GM18502 (cell line): ENCODE measurements at regions not wholly inside any gene's neighbourhood (a gene's known extent, or its start where the extent isn't known, plus 50 kb on each side); places are given as distances from the start of the nearest gene placed in this dataset.

Experiments
- ATAC-seq: cut with Tn5 transposase; IDR thresholded peaks from one replicate; pipeline ENCODE4 v1.9.1; 2021; ENCODE audit warnings: mild to moderate bottlenecking; ENCODE audit not compliant: unreplicated experiment, poor library complexity

DNA sequence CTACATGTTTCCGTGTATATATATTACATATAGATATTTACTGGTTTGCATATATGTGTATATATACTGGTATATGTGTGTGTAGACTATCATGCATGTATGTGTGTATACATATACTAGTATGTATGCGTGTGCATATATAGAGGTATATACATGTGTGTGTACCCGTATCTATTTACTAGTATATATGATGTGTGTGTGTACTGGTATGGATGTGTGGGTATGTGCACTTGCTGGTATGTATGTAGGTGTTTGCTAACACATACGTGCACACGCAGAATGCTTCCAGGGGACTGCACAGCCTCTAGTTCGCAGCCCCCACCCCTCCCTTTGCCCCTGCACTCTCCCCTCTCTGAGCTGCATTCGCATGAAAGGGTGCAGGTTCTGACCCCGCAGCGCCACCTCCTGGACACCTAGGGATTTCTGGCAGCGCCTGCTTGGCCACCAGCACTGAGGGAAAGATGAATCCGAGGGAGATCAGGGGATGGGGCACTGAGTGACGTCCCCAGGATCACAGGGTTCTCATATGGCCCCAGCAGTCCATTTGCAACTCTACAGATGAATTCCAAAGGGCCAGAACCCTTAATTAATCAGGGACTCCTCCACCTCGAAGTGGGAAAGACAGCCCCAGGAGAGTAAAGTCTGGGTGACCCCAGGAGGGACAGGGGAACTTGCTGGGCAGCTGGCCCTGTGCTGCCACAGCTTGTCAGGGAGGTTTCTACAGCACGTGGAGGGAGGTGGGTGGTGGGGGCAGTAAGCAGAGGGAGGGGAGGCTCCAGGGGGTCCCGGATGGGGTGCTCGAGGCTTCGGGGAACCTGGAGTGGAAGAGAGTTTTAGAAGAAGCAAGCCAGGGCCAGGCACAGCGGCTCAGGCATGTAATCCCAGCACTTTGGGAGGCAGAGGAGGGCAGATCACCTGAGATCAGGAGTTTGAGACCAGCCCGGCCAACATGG lies 66.8 kb upstream of the ASAP2 start:
- ATAC-seq, result no peak

DNA sequence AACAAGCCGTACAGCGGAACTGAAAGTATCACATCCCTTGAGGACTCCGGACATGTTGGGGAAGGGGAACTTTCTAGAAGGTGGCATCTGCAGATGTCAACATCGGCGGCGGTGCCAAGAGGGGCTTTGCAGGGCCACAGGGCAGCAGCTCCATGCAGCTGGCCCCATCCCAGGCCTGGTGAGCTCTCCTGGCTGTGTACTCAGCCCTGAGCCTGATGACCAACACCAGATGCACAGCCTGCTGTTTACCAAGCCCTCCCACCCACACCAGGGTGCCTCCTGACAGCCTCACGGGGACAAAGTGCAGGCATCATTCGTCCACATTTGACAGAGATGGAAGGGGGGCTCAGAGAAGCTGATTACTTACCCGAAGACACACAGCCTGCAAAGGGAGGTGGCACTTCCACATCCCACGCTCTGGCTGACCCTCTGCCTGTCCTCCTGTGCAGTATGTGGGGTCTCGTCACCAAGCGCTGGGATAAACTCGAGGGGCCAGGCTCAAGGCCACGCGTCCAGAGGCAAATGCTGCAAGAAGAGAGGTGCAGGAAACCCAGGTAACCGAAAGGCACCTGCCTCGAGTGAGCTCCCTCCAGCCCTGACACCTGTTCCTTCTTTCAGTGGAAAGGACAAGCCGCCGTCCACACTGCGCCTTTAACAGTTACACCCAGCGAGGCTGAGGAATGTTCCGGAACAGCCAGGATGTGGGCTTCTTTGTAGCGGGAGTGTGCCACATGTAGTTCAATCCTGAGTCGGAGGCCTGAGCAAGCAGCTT lies 69.0 kb upstream of the ASAP2 start:
- no peak for ATAC-seq

DNA sequence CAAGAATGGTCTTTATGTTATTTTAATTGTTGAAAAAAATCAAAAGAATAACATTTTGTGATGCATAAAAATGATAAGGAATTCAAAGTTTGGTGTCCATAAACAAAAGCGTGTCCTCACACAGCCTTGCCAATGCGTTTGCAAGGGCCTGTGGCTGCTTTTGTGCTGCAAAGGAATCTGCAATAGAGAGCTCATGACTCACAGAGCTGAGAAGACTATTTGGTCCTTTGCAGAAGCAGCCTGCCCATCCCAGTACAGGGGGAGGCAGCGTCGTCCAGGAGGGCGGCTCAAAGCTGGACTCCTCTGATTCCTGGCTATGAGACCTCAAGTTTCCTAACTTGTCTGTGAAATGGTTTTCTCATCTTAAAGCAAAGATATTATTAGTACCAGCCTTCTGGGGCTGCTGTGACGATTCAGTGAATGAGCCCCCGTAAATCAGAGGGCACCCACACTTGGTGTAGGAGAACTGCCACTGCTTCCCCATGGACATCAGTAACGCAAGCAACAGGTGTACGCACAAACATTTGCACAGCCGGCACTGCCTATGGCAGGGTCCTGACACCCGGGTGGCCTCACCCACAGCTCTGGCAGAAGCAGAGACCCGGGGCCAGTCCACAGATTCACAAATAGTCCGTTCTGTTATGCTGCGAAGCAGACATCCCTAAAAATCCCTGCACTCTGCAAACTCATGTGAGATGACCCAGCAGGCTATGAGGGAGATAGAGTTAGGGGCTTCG lies 70.6 kb upstream of the ASAP2 start:
- no peak for ATAC-seq

DNA sequence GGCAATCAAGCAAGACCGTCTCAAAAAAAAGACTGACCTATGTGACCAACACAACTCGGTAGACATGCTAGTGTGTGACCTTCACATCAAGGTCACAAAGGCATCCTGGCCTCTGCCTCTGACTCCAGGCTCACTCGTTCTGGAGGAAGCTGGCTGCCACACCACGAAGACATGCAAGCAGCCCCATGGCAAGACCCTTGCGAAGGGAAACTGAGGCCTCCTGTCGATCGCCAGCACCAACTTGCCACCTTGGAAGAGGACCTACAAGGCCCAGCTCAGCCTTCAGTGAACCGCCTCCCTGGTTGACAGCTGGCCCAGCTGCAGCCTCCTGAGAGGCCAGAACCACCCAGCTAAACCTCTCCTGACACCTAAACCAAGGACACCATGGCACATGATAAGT lies 79.3 kb upstream of the ASAP2 start:
- no peak for ATAC-seq

DNA sequence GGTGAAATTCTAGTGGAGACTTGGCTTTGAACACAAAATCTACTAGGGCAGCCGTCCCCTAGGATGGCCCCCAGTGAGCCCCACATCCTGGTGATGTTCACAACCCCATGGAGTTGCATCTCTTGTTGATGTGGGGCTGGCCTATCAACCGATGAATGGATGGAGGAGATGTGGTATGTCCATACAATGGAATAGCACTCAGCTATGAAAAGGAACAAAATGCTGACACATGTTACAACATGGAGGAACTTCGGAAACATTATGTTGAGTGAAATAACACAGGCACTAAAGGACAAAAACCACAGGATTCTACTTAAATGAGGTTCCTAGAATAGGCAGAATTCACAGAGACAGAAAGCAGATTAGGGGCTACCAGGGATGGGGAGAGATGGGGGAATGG lies 80.1 kb upstream of the ASAP2 start:
- ATAC-seq, result no peak

DNA sequence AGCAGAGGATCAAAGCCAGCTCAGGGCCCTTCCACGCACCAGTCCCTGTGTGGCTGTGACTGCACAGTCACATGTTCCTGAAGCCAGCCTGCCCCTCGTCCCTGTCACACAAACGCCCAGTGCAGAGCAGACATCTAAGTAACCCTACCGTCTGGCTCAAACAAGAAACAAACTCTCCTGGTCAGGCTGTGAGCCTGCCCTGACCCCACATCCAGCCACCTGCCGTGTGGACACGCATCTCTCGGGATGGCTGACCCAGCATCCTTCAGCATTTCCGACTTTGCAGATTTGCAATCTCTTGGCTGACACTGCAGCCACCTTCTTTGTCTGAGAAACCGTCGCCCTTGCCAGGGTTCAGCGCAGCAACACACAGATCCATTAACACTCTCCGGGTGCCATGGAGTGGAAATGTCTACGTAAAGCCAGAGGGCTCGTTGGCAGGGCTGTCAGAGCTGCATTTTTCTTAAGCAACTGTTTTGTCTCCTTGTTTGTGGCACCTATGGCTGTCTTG lies 82.3 kb upstream of the ASAP2 start:
- ATAC-seq, result no peak

DNA sequence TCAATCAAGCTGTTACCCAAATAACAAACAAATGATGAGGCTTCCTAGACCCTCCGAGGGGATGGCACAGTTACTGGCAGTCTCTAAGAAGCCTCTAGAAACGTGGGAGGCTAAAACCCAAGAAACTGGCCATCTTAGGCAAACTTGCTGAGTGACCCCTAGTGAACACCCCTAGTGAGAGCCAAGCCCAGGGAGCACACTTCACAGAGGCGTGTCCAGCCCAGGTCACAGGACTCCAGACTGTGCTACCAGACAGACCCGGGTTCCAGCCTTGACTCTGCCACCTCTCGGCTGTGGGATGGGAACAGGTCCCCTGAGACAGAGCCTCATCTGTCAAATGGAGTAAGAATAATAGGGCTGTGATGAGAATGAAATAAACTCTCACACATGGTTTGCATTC lies 83.5 kb upstream of the ASAP2 start:
- ATAC-seq, result no peak

DNA sequence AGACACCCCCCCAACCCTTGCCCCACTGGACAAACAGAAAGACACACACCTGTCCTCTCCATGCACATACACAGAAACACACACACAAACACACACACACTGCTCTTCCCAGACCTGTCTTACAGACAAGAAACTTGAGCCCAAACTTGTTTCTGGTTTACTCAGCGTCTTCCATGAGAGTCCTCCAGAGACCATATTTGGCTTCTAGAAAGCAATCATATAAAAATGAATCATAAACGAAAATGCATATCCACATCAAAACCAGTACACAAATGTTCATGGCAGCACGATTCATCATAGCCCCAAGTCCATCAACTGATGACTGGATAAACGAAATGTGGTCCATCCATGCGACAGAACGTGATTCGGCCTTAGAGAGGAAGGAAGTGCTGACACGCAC lies 84.2 kb upstream of the ASAP2 start:
- no peak for ATAC-seq

DNA sequence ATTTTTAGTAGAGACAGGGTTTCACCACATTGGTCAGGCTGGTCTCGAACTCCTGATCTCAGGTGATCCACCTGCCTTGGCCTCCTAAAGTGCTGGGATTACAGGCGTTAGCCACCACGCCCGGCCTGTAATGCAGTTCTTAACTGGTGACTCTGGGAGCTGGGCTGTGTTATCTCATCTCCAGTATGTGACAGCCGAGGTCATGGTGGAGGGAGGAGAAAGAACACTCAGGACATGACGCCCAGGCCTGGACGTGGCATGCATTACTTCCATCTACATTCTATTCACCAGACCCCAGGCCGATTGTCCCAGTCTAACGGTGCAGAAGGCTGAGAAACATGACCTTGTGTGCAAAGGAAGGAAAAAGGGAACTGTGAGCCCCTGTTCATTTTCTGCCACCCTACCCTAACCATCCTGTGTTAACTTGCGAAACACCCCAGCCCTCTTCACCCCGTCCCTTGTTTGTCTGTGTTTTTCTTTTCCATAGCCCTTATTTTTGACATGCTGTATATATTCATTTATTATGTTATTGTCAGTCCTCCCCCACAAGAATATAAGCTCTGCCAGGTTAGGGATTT lies 88.1 kb upstream of the ASAP2 start:
- ATAC-seq, result no peak

DNA sequence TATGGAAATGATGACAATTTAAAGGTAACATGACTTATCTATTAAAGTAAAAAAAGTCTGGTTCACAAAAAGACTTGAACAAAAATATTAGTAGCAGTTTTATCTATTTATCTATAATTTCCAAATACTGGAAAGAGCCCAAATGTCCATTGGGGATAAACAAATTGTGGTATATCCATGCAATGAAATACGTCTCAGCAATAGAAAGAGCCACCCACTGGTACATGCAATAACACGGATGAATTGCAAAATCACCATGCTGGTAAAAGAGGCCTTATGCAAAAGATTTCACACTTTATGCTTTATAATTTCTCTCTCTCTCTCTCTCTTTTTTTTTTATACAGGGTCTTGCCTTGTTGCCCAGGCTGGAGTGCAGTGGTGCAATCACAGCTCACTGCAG lies 91.4 kb upstream of the ASAP2 start:
- no peak for ATAC-seq

DNA sequence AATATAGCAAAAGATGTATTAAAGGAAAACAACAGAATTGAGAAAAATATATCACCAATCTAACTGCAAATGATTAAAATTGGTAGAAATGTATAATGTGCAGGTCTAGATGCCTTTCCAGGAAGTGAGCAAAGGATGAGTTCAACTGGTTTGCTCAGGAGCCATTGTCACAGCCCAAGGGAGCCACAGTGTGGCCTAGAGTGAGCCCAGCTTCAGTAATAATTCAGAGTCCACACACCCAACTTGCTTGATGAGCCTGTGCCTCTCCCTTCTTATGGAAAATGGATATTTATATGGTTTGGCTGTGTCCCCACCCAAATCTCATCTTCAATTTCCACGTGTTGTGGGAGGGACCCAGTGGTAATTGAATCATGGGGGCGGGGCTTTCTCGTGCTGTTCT lies 92.2 kb upstream of the ASAP2 start:
- ATAC-seq, result no peak

DNA sequence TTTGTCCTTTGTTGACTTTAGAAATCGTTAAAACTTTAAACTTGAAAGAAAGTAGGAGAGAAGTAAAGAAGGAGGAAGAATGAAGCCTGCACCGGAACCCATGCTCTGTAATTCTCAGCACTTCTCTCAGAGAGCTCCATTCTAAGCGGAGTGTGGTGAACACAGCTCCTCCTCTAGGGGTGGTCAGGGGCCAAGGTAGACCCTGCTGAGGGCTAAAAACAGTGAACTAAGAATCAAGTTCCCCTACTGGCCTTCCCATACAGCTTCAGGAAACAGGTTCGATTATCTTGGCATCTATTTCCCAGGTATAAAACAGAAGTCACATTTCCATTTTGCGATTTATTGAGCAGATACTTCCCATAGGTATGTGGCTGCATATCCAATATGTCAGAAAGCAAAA lies 92.7 kb upstream of the ASAP2 start:
- no peak for ATAC-seq

DNA sequence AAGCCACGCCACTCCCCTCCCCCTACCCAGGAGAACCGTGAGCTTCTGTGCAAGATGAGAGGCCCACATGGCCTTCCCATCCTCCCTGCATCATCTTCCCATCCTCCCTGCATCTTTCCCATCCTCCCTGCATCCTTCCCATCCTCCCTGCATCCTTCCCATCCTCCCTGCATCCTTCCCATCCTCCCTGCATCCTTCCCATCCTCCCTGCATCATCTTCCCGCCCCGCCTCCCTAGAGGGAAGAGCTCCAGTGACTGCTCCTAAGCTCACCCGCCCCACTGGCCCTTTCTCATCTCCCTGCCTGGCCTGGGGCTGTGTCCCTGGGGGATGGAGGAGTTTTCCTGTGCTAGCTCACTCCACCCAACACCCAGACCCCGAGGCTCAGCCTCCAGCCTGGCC lies 93.3 kb upstream of the ASAP2 start:
- ATAC-seq, result no peak

DNA sequence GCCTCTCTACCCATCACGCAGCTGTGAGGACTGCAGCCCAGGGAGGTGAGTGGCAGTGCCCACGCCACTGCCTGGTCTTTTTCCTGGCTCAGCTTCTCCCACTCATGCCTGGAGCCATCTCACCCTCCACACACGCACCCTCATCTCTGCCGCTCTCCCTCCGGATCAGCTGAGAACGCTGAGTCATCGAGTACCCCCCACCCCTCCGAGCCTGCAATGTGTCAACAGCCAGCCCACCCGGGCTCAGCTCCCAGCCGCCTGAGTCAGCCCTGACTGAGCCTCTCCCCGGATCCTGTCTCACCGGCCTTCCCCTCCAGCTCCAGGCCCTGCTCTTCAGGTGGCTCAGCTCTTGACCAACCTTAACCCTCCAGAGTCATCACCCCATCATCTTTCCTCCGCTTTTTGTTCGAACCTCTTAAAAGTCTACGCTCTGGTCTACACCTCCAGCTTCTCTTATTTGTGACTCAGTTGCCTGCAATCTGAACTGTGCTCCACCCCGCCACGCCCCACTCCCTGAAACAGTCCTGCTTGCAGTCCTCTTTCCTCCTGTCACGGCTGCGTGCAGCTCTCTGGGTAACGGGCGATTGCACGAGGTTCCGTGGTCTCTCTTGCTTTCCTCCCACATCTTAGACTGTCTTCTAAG lies 94.4 kb upstream of the ASAP2 start:
- ATAC-seq, result no peak

DNA sequence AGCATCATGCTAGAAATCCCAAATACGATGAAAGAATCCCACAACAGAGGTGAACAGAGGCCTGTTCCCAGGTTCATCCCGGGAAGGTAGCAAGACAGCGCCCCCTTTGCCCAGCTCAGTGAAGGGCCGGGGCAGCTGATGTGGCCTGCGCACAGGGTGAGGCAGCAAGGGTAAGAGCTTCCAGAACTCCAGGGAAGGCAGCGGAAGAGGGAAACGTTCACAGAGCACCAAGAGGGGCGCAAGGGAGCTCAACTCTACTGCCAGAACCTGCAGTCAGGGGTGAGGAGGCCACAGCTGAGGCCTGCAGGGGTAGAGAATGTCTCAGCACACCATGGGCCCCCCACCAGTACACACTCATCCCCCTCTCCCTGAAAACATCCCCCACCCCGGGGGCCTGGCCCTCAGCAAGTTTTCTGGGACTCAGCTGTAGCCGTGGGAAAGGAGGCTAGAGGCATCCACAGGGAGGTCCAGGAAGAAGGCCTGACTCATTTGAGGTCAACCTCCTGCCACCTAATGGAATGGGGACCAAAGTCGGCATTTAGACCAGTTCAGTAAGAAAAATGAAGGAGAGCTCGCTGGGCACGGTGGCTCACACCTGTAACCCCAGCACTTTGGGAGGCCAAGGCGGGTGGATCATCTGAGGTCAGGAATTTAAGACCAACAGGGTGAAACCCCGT lies 95.6 kb upstream of the ASAP2 start:
- no peak for ATAC-seq

DNA sequence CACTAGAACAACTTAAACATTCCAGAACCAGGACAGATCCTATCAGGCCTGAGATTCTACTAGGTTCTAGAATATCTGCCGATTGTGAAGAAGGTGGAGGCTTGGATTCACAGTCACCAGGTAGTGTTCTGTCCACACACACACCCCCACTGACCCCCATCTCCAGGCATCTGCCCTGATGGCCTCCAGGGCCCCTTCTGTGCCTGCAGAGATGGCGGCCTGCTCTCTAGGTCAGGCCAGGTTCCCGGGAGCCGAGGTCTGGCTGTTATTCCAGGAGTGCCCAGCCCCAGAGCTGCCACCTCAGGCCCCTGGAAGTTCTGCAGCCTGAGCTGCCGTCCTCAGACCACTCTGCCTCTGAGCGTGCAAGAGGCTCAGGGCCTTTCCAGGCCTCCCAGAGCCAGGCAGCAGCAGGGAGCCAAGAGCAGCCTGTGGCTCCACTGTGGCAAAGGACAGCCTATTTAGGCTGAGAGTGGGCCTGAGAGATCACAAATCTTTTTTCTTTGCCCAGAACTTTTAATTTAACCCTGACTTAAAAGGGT lies 96.2 kb upstream of the ASAP2 start:
- ATAC-seq, result no peak

DNA sequence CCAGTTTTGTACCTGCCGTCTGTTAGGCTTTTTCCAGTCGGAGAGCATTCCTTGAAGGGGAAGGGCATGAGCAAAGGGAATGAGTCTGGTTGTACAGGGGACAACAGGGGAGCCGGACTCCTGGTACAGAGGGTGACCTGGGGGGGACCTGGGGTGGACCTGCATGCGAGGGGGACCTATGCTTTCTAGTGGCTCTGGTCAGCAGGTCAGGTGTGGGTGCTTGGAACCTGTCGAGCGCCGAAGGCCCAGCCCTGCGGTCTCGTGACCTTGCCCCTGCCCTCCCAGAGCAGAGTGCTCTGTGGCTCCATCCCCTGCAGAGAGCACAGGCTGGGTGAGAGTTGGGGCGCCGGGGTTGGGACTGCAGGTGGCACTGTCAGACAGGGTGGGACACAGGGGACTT lies 96.7 kb upstream of the ASAP2 start:
- ATAC-seq, result no peak

DNA sequence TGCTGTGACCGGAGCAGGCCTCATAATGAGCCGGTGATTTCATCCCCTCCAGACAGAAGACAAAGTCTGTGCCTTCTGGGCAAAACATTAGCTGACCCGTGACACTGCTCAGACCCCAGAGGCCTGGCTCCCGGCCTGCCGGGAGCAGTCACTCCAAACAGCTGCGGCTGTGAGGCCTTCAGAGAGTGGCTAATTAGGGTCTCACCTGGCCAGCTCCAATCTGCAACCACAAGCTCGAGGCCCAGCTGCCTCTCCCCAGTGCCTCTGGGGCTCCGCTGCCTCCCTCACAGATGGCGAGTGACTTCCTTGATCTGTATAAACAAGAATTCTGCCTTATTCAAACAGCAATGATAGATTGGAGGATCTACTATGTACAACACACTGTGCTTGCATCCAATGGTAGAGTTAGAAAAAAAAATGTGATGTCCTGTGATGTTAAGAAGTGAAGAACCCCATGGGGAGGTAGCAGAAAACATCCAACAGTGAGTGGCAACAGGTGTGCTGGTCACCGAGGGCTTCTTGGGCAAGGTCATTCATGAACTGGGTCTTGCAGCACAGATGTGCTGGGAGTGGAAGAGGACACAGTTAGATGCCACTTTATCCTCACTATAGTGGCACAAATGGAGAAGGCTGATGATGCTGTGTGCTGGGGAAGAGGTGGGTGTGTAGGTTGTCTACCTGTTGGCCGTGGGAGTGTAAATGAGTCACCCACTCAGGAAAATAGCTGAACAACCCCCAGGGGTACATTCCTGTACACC lies 98.2 kb upstream of the ASAP2 start:
- ATAC-seq, result no peak
